SK-N-SH (cell line): ENCODE measurements at regions not wholly inside any gene's neighbourhood (a gene's known extent, or its start where the extent isn't known, plus 50 kb on each side); places are given as distances from the start of the nearest gene placed in this dataset.
"Not testable (repeated sequence)": the region's sequence is repeated elsewhere in the genome, so short reads cannot be mapped to it uniquely, and the experiment has no call there.

Source experiments
- CHD2 ChIP-seq: fragments of 150-350 bp; IDR thresholded peaks from 2 replicates; pipeline ENCODE4 v1.6.1; 2018; ENCODE audit warnings: low read length; ENCODE audit not compliant: partially characterized antibody
- CTCF ChIP-seq: fragments of 200-600 bp; sonication (generic); IDR thresholded peaks from 2 replicates; pipeline ENCODE4 v1.6.1; 2017; ENCODE audit warnings: antibody characterized with exemption, mild to moderate bottlenecking, moderate library complexity
- EP300 ChIP-seq, 2 experiments: IDR thresholded peaks; 2 replicates each; pipeline versions ENCODE4 v1.4.0 to v1.6.1; 2012; ENCODE audit warnings: borderline replicate concordance in 1 of 2, low read depth in 1 of 2, low read length in 1 of 2
- FOXM1 ChIP-seq: IDR thresholded peaks from 2 replicates; pipeline ENCODE4 v1.4.0; 2012; ENCODE audit warnings: low read depth, mild to moderate bottlenecking
- GABPA ChIP-seq: IDR thresholded peaks from 2 replicates; pipeline ENCODE4 v1.4.0; 2012; ENCODE audit warnings: low read depth, mild to moderate bottlenecking
- MEF2A ChIP-seq: IDR thresholded peaks from 2 replicates; pipeline ENCODE4 v1.4.0; 2012; ENCODE audit warnings: low read depth, borderline replicate concordance
- MXI1 ChIP-seq: IDR thresholded peaks from 2 replicates; pipeline ENCODE4 v1.6.1; 2012; ENCODE audit warnings: mild to moderate bottlenecking, low read depth, low read length, improper control_type of control experiment
- NRF1 ChIP-seq: IDR thresholded peaks from 2 replicates; pipeline ENCODE4 v1.6.1; 2012; ENCODE audit warnings: low read depth, mild to moderate bottlenecking, low read length
- POLR2AphosphoS5 ChIP-seq: IDR thresholded peaks from 2 replicates; pipeline ENCODE4 v1.6.1; 2012; ENCODE audit warnings: low read depth, low read length
- RAD21 ChIP-seq: IDR thresholded peaks from 2 replicates; pipeline ENCODE4 v1.6.1; 2012; ENCODE audit warnings: mild to moderate bottlenecking, low read length
- REST ChIP-seq: IDR thresholded peaks from 2 replicates; pipeline ENCODE4 v1.6.1; 2012; ENCODE audit warnings: mild to moderate bottlenecking, low read depth, low read length, moderate library complexity
- TAF1 ChIP-seq: IDR thresholded peaks from 2 replicates; pipeline ENCODE4 v1.6.1; 2012; ENCODE audit warnings: low read depth, mild to moderate bottlenecking, low read length, moderate library complexity, borderline replicate concordance
- YY1 ChIP-seq: IDR thresholded peaks from 2 replicates; pipeline ENCODE4 v1.4.0; 2012; ENCODE audit warnings: low read depth, mild to moderate bottlenecking
- TF ChIP-seq, protein P1 (sequence below): IDR thresholded peaks from 2 replicates; pipeline ENCODE4 v1.4.0; 2012; ENCODE audit warnings: low read depth

DNA sequence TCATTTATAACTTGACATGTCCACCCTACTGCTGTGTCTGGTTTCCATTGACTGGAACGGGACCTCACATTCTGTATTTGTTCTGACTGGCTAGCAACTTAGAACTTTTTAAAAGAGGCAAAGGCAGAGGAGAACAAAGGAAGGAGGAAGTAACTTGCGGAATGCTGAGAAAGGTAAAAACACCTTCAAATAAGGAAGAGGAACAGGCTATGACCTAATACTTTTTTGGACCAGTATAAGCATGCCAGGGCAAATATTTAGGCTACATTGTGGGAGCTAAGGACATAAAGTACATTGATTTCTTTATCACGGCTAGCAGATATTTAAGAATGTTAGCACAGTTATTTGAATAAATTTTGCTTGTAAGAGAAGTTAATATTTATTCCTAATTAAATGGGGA is 240.5 kb downstream of the TLR4 start:
- not testable (repeated sequence) for TF ChIP-seq CTCF; REST; YY1; MEF2A; NRF1; FOXM1; POLR2AphosphoS5; MXI1; GABPA; RAD21; CHD2; TAF1; EP300 (IDR thresholded peaks at IDR 0.05; ENCODE audit: borderline replicate concordance in 1 of 2, low read depth in 1 of 2, low read length in 1 of 2)
- TF ChIP-seq, protein P1, sequence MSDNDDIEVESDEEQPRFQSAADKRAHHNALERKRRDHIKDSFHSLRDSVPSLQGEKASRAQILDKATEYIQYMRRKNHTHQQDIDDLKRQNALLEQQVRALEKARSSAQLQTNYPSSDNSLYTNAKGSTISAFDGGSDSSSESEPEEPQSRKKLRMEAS: not testable (repeated sequence)
